Choroid plexus epithelial cell (primary cell): ENCODE measurements at regions not wholly inside any gene's neighbourhood (a gene's known extent, or its start where the extent isn't known, plus 50 kb on each side); places are given as distances from the start of the nearest gene placed in this dataset.

Experiments used
- DNase-seq: peaks from one replicate; pipeline ENCODE4 v3.0.0-alpha.2; 2010; ENCODE audit warnings: low read depth
- H3K4me3 ChIP-seq: 2 replicates; pipeline ENCODE4 v1.5.1; 2011; ENCODE audit warnings: low read depth, mild to moderate bottlenecking, control low read depth, low read length, moderate library complexity
- CTCF ChIP-seq: conservative IDR thresholded peaks from 2 replicates; pipeline ENCODE4 v1.5.1; 2011; ENCODE audit warnings: low read depth, mild to moderate bottlenecking, control low read depth, inconsistent platforms, low read length, moderate library complexity

- TF ChIP-seq CTCF, result peak; percentile 25
- peak; percentile 30 for DNase-seq
- H3K4me3 ChIP-seq, result peak overlapping the region; percentile 80
Observed at GRCh38 chr6:26197933-26198721, 110.9 kb downstream of the HFE start.

DNA sequence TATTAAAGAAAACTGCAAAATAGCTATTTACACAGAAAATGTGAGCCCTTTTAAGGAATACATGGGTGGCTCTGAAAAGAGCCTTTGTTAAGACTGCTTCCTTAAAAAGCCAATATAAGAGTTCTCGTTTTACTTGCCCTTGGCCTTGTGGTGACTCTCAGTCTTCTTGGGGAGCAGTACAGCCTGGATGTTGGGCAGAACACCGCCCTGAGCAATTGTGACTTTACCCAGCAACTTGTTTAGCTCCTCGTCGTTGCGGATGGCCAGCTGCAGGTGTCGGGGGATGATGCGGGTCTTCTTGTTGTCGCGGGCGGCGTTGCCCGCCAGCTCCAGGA, 111.5 kb downstream of the HFE start:
- peak overlapping the region; percentile 80 for H3K4me3 ChIP-seq
- no peak for TF ChIP-seq CTCF
- DNase-seq, result peak; percentile 38

GRCh38 chr6:26199057-26199772, 112.0 kb downstream of the HFE start:
- DNase-seq, result peak; percentile 98
- TF ChIP-seq CTCF, result no peak
- H3K4me3 ChIP-seq, result peak overlapping the region; percentile 80

DNA sequence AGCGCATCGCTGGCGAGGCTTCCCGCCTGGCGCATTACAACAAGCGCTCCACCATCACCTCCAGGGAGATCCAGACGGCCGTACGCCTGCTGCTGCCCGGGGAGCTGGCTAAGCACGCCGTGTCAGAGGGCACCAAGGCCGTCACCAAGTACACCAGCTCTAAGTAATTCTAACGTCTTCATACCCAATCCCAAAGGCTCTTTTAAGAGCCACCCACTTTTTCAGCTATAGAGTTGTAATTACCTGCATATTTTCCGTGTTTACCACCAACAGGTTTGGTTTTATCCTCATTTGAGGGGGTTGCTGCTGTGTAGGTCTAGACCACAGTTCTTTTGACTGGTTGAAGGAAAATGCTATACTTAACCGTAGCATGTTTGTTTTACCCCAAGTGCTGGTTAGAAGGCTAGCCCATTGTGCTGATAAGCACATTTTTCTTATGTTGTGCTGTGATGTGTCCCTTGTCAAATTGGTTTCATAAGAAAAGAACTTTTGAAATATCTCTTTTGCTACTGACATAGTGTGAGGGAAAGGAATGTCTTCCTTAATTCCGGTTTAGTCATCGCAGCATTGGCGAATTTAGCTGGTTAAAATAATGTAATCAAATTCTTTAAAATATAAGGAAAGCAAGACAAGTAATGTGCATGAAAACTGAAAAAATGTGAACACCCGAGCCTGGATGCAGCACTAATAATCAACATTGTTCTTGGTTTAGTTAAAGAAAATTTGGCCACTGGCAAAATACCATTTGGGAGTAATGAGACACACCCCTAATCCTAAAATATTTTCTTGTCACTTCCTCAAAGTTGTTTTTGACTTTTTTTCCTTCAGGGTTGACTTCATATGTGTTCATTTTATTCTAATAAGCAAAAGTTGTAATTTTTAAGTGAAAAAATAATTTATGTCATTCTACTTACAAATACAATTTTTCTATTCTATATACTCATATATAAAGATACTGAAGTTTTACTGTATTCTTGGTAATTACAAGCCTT, 112.8 kb downstream of the HFE start:
- DNase-seq, result peak; percentile 57
- peak overlapping the region; percentile 51 for H3K4me3 ChIP-seq
- TF ChIP-seq CTCF, result no peak

DNA sequence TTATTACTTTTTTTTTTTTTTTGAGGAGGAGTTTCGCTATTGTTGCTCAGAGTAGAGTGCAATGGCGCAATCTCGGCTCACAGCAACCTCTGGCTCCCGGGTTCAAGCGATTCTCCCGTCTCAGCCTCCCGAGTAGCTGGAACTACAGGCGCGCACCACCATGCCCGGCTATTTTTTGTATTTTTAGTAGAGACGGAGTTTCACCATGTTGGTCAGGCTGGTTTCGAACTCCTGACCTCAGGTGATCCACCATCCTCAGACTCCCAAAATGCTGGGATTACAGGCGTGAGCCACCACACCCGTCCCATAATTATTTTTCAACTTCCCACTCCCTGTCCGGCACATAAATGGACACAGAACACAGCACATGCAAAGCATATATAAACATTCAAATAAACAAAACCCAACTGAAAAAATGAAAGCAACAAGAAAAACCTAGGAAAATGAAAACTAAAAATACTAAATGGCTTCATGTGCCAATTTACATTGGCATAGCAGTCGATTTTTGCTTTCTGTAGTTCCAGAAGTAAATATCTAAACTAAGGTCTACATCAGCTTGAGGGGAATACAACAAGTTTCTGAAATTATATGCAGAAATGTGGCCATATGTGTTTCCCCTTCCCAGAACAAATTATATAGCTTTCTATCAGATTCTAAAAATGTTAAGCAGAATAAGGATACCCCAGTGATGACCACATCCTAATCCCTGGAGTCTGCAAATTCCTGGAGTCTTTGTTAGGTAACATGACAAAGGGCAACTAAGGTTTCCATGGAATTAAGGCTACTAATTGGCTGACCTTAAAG, 113.9 kb downstream of the HFE start:
- TF ChIP-seq CTCF, result no peak
- no peak for DNase-seq
- no peak overlapping the region for H3K4me3 ChIP-seq

- DNase-seq, result no peak
- H3K4me3 ChIP-seq, result no peak overlapping the region
- no peak for TF ChIP-seq CTCF
Observed at GRCh38 chr6:26202201-26202611, 115.0 kb downstream of the HFE start.
